ENCODE measurements at regions not wholly inside any gene's neighbourhood (a gene's known extent, or its start where the extent isn't known, plus 50 kb on each side); places are given as distances from the start of the nearest gene placed in this dataset.

DNA sequence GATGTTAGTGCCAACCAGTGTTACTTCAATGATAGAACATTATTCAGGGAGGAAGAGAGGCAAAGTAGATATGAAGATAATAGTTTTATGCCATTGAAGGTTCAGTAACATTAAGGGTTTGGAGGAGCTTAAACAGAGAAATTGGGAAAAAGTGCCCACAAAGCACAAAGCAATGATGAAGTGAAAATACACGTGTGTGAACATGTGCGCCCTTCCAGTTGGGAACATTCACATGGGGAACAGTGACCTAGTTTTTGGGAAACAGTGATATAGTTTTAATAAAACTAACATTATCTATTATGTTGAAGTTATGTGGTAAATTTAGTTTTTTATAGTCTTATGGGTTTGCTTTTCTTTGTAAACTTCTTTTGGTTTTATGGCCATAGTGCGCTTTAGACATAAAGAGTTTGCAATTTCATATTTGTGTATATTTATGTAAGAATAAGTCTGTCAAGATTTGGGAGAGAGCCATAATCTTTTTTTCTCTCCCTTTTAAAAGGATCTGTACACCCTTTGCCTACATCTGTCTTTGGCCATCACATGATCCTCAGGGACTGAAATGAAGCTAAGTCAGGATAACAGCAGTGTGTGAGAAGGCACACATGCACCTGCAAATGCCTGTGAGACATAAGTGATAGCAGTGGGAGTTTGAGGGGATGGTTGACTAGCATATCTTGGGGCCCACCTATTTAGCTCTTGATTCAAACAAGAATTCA is 450.3 kb upstream of the THRB start:
- DNase-seq = no peak

DNA sequence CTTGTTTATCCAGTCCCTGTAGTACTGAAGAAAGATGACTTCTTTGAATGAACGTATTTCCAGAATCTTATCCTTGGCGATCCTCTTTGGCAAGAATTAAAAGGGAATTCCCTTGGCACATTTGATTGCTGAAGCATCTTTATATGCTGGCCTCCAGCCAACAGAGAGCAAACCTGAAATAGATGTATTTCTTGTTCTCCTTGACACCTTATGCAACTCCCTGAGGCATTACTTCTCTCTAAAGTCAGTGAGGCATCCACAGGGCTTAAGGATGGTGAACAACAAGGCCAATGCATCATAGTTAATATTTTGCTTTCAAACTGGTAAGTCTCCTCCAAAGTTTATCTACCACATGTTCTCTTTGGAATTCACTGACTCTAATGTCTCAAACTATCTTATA is 450.9 kb upstream of the THRB start:
- DNase-seq = no peak

GRCh38 chr3:24947103-24947502 is 452.5 kb upstream of the THRB start:
- no peak for DNase-seq

DNA sequence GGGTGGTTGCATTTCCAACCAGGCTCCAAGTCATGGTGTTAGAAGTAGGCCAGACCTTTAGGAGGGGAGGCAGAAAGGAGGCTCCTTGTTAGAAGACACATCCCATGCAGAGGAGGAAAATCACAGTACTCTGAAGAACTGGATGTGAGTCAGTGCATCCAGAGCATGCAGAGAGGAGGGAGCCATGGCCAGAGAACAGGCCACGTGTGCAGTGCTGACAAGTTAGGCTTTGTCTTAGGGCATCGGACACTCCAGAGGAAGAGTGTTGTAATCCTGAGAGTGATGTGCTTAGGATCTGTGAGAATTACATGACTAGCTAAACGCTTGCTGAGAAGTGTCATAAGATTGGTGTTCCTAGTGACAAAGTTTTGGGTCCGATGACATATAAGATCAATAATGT is 456.5 kb upstream of the THRB start:
- no peak for DNase-seq

- DNase-seq = no peak
Observed at GRCh38 chr3:24952388-24952787, 457.7 kb upstream of the THRB start.

DNA sequence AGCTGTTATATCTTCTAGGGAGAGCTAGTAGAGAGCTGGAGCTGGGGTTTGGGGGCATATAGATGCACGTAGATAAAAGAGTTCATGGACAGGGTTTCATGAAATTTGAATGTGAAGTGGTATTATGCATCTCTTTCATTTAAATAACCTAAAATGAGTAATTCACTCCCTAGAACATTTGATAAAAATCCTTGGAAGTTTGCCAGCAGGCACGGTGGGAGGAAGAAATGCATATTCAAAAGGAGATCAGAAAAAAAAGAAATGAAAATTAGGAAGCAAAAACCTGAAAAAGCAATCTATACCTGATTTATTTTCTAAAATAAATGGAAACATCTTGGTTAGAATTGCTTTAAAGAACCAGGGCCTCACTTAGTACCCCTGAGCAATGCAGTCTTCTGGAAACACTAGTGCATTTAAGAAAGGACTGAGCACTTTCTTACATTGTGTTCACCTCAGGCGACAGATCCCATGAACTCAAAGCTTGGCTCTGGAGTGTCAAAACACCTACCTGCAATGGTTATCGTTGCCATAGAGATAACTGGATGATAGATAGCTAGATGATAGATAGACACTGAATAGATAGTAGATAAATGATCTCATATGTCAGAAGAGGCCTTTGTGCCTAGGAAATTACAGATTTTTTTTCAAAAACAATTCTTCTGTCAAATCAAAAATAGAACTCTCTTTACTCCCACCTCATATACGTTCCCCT is 458.6 kb upstream of the THRB start:
- no peak for DNase-seq

DNA sequence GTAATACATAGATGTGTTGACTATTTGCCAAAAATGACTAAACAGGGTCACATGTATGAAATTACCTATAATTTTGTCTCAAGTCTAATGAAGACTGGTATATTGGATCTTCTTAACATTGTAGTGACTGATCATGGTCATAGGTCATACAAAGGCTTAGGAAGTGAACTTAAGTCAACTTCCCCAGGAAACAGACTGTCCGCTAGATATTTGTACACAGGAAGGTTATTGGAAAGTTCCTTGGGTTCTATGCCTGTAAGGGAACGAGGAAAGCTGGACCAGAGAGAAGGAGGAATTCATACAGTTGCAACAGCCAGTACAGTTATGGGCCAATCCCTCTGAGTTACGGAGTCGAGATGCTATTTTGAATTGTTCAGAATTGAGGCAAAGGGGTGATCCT is 462.0 kb upstream of the THRB start:
- no peak for DNase-seq

GRCh38 chr3:24958271-24958670 is 463.6 kb upstream of the THRB start:
- no peak for DNase-seq

DNA sequence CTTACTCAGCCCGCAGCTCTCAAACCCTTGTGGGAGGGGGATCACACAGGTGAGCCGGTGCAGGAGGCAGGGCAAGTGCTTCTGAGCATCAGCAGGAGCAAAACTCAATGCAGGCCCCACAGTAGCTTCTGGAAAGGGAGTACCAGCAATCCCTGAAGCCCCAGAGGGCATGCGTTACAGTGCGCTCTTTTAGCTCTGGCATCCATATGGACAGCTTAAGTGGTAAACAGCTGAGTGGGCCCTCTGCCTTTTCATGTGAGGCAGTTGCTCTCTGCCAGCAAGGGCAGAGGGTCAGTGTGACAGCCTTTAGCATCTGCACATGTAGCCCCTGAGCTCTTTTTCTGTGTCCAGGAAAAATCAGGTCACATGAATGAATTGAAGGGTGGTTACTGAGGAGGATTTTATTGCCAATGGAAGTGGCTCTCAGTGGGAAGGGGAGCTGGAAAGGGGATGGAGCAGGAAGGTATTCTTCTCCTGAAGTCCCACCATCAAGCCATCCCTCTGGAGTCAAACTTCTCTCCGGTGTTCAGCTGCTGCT is 464.3 kb upstream of the THRB start:
- DNase-seq = no peak

- no peak for DNase-seq
Observed at GRCh38 chr3:24963762-24964625, 464.1 kb upstream of the RARB start.

- no peak for DNase-seq
Observed at GRCh38 chr3:24965706-24966385, 462.2 kb upstream of the RARB start.

- no peak for DNase-seq
Observed at GRCh38 chr3:24968036-24968435, 460.0 kb upstream of the RARB start.

- no peak for DNase-seq
Observed at GRCh38 chr3:24972491-24972890, 455.6 kb upstream of the RARB start.

DNA sequence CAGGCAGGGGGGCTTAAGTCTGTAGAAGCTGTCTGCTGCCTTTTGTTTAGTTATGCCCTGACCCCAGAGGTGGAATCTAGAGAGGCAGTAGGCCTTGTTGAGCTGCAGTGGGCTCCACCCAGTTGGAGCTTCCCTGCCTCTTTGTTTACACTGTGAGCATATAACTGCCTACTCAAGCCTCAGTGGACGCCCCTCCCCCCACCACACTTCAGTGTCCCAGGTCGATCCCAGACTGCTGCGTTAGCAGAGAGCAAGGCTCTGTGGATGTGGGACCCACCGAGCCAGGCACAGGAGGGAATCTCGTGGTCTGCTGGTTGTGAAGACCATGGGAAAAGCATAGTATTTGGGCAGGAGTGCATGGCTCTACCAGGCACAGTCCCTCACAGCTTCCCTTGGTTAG is 446.8 kb upstream of the RARB start:
- no peak for DNase-seq

DNA sequence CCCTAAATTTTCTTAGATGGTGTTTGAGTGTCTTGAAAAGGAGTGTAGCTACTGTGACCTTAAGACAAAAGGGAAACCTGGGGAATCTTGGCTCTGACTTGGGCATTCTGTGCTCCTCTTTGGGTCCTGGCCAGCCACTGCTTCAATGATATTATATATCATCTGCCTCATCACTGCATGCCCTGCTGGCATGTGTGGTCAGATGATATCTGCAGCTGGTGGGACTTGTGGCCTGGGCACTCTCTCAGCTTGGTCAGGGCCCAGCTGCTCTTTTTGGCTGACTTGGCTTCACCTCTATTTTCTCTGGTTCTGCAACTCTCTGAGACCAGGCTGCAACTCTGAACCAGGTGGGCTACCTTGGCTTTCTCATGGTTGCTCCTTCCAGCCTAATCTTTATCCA is 446.1 kb upstream of the RARB start:
- no peak for DNase-seq

GRCh38 chr3:24985668-24986067 is 442.4 kb upstream of the RARB start:
- DNase-seq = no peak

- no peak for DNase-seq
Observed at GRCh38 chr3:24986612-24987011, 441.5 kb upstream of the RARB start.

DNA sequence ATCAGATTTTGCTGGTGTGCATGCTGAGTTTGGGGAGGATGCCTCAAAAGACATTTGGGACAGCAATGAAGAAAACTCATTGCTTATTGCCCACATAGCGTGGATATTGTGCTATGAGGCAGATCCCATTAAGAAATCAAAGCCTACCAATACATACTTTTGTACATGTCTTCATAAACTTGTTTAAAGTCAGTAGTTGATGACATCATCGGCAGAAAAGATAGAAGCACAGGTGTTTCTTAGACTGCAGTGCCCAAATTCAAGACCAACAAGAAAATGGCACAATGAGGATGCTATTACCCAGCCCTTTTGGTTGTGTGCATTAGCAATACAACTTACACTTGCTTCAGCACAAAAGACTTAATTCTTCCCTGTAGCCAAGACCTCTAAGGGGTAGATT is 428.7 kb upstream of the RARB start:
- no peak for DNase-seq

- DNase-seq = no peak
Observed at GRCh38 chr3:25000971-25001591, 427.0 kb upstream of the RARB start.

DNA sequence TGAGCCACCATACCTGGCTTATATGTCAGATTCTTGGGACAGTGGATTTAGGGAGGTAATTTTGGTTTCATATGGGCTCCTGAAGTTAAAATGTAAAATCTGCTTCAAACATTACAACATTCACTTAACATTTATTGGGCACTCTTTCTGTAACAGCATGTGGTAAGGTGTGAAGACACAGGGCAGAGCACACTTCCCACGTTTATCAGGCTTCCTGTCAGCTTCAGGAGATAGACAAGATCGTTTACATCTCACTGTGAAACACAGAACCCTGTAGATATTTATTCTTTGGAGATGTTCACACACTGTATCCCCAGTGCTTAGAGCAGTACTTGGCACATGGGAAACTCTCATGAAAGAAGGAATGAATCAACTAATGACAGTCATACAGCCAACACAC is 426.0 kb upstream of the RARB start:
- no peak for DNase-seq

GRCh38 chr3:25007974-25008658 is 419.9 kb upstream of the RARB start:
- DNase-seq = no peak

DNA sequence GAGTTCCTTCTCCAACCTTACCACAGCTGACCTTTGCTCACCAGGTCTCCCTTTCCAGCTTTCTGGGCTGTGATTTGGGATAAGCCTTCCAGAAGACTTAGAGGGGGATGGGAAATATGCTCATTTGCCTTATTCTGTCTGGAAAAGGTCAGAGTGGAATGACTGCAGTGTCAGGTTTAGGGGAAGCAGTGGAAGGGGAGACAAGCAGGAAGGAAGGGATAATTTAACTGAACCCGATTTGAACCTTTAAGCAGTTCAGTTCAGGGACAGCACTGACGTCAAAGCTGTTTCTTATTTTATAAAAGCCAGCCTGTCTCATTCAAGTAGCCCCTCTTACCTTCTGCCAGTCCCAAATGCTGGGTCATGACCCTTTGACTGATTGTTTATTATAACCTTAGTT is 418.4 kb upstream of the RARB start:
- DNase-seq = no peak
